CD14-positive monocyte (primary cell): ENCODE measurements at regions not wholly inside any gene's neighbourhood (a gene's known extent, or its start where the extent isn't known, plus 50 kb on each side); places are given as distances from the start of the nearest gene placed in this dataset.
A peak's percentile ranks its signal among the peaks of the same experiment; 100 is the strongest.
"Not testable (repeated sequence)": the region's sequence is repeated elsewhere in the genome, so short reads cannot be mapped to it uniquely, and the experiment has no call there.

Experiments used
- DNase-seq, 3 donors: peaks; one replicate each; pipeline ENCODE4 v3.0.0-alpha.2; 2011 to 2022
- H2AFZ ChIP-seq: 2 replicates; pipeline ENCODE4 v1.6.0; 2012; ENCODE audit warnings: mild to moderate bottlenecking, low read depth, low read length, inconsistent platforms; ENCODE audit not compliant: insufficient read depth, poor library complexity, severe bottlenecking
- H3K27ac ChIP-seq, 2 donors: 1 replicate in 1 of 2; 2 replicates in 1 of 2; pipeline ENCODE4 v1.5.1; 2012 to 2013; ENCODE audit warnings: low read length in 2 of 2, control low read depth in 1 of 2, inconsistent platforms in 1 of 2, low read depth in 1 of 2, mild to moderate bottlenecking in 1 of 2
- H3K27me3 ChIP-seq, 2 donors: one replicate each; pipeline versions ENCODE4 v1.6.0 to v1.6.1; 2011 to 2013; ENCODE audit warnings: low read length in 2 of 2; ENCODE audit not compliant: control insufficient read depth in 2 of 2, insufficient read depth in 2 of 2
- H3K36me3 ChIP-seq, 2 donors: replicated peaks in 1 of 2; 1 replicate in 1 of 2; 2 replicates in 1 of 2; pipeline versions ENCODE4 v1.5.1 to v1.6.1; 2012 to 2013; ENCODE audit warnings: low read length in 2 of 2, control low read depth in 1 of 2, inconsistent platforms in 1 of 2, mild to moderate bottlenecking in 1 of 2; ENCODE audit not compliant: insufficient read depth in 2 of 2, control insufficient read depth in 1 of 2
- H3K4me1 ChIP-seq, 2 donors: 1 replicate in 1 of 2; 2 replicates in 1 of 2; pipeline versions ENCODE4 v1.5.1 to v1.6.1; 2012 to 2013; ENCODE audit warnings: low read length in 2 of 2, control low read depth in 1 of 2, inconsistent platforms in 1 of 2, mild to moderate bottlenecking in 1 of 2, moderate library complexity in 1 of 2; ENCODE audit not compliant: insufficient read depth in 2 of 2, control insufficient read depth in 1 of 2
- H3K4me2 ChIP-seq: replicated peaks from 2 replicates; pipeline ENCODE3; 2012; ENCODE audit warnings: low read length, moderate library complexity, mild to moderate bottlenecking; ENCODE audit not compliant: poor library complexity, severe bottlenecking; ENCODE audit errors: extremely low read depth
- H3K4me3 ChIP-seq, 3 experiments: fragments of 200-600 bp in 1 of 3; sonication (generic) in 1 of 3; replicated peaks in 1 of 3; 1 replicate in 2 of 3; 2 replicates in 1 of 3; pipeline ENCODE4 v1.5.1; 2011 to 2013; ENCODE audit warnings: low read length in 3 of 3, mild to moderate bottlenecking in 3 of 3, control low read depth in 2 of 3, low read depth in 2 of 3, inconsistent platforms in 1 of 3, moderate library complexity in 1 of 3
- H3K79me2 ChIP-seq: 2 replicates; pipeline ENCODE4 v1.6.0; 2012; ENCODE audit warnings: mild to moderate bottlenecking, control low read depth, inconsistent platforms, low read length, moderate library complexity; ENCODE audit not compliant: insufficient read depth
- H3K9ac ChIP-seq: 2 replicates; pipeline ENCODE4 v1.6.0; 2017; ENCODE audit warnings: low read length, mild to moderate bottlenecking; ENCODE audit not compliant: insufficient read depth, poor library complexity, severe bottlenecking
- H3K9me3 ChIP-seq, 2 donors: replicated peaks in 1 of 2; 1 replicate in 1 of 2; 2 replicates in 1 of 2; pipeline versions ENCODE4 v1.5.1 to v1.6.1; 2012 to 2013; ENCODE audit warnings: low read length in 2 of 2, control low read depth in 1 of 2; ENCODE audit not compliant: control insufficient read depth in 1 of 2, insufficient read depth in 1 of 2
- H4K20me1 ChIP-seq: 2 replicates; pipeline ENCODE4 v1.6.0; 2012; ENCODE audit warnings: mild to moderate bottlenecking, low read length, control low read depth, moderate library complexity; ENCODE audit not compliant: insufficient read depth
- H3K27ac Mint-ChIP-seq, 7 donors: one replicate each; pipeline ENCODE4 v1.8.0; 2020; ENCODE audit warnings: mild to moderate bottlenecking in 7 of 7, mixed read lengths in 7 of 7, moderate library complexity in 6 of 7, inconsistent platforms in 2 of 7
- H3K27me3 Mint-ChIP-seq, 3 donors: one replicate each; pipeline ENCODE4 v1.8.0; 2021 to 2022; ENCODE audit warnings: low read depth in 3 of 3, mild to moderate bottlenecking in 3 of 3, mixed read lengths in 3 of 3, moderate library complexity in 3 of 3, inconsistent platforms in 1 of 3
- H3K36me3 Mint-ChIP-seq, 2 donors: one replicate each; pipeline ENCODE4 v1.8.0; 2020; ENCODE audit warnings: mixed read lengths in 2 of 2, inconsistent platforms in 1 of 2, mild to moderate bottlenecking in 1 of 2
- H3K4me1 Mint-ChIP-seq: one replicate; pipeline ENCODE4 v1.8.0; 2020; ENCODE audit warnings: mild to moderate bottlenecking, mixed read lengths
- H3K4me3 Mint-ChIP-seq, 2 donors: one replicate each; pipeline ENCODE4 v1.8.0; 2020; ENCODE audit warnings: mild to moderate bottlenecking in 2 of 2, mixed read lengths in 2 of 2, moderate library complexity in 1 of 2
- H3K9me3 Mint-ChIP-seq, 7 donors: one replicate each; pipeline ENCODE4 v1.8.0; 2020 to 2022; ENCODE audit warnings: mixed read lengths in 7 of 7, mild to moderate bottlenecking in 6 of 7, moderate library complexity in 6 of 7, inconsistent platforms in 2 of 7
- WGBS: methylation state at CpG from one replicate; pipeline ENCODE4 v1.1.5; 2013; ENCODE audit warnings: missing lambda C conversion rate; ENCODE audit not compliant: insufficient coverage; 5-methylcytosine and 5-hydroxymethylcytosine counted together
- intact Hi-C, 2 donors: fragments of 100-400 bp; cut with micrococcal nuclease; formaldehyde crosslinking; loops; one replicate each; pipeline versions ENCODE4 v1.15.0 to v1.15.1; 2023

GRCh38 chr12:8308611-8309010, 81.2 kb upstream of the FAM90A1 start:
- H3K9me3 ChIP-seq, H3K4me1 Mint-ChIP-seq, H3K36me3 Mint-ChIP-seq, H3K4me1 ChIP-seq, intact Hi-C loops, H4K20me1 ChIP-seq, H3K9me3 Mint-ChIP-seq, H3K4me2 ChIP-seq, H3K27ac Mint-ChIP-seq, H3K36me3 ChIP-seq, H3K4me3 ChIP-seq, H3K9ac ChIP-seq, H3K27me3 Mint-ChIP-seq, DNase-seq, H3K27ac ChIP-seq, H3K4me3 Mint-ChIP-seq, H2AFZ ChIP-seq, H3K79me2 ChIP-seq, H3K27me3 ChIP-seq: not testable (repeated sequence)
- no CpG with 5 or more reads among the region's 10 CpGs for WGBS

- H3K4me1 ChIP-seq, H3K9me3 Mint-ChIP-seq, H4K20me1 ChIP-seq, H3K36me3 ChIP-seq, DNase-seq, H3K9ac ChIP-seq, H3K27ac Mint-ChIP-seq, H3K27me3 Mint-ChIP-seq, H2AFZ ChIP-seq, H3K27me3 ChIP-seq, H3K36me3 Mint-ChIP-seq, H3K4me3 Mint-ChIP-seq, H3K4me2 ChIP-seq, H3K79me2 ChIP-seq, H3K4me3 ChIP-seq, H3K9me3 ChIP-seq, intact Hi-C loops, H3K27ac ChIP-seq: not testable (repeated sequence)
- peaks cover 14% of the 10 kb centered on the region for H3K4me1 Mint-ChIP-seq
- 100% methylated on average over 4 of the region's 4 CpGs for WGBS
Observed at GRCh38 chr12:8315997-8316396, 88.6 kb upstream of the FAM90A1 start.

GRCh38 chr12:8317675-8318074, 90.3 kb upstream of the FAM90A1 start:
- H3K27ac Mint-ChIP-seq, H3K27me3 Mint-ChIP-seq, H2AFZ ChIP-seq, H3K4me2 ChIP-seq, H3K36me3 ChIP-seq, intact Hi-C loops, H3K4me3 ChIP-seq, DNase-seq, H3K27me3 ChIP-seq, H3K9me3 Mint-ChIP-seq, H3K36me3 Mint-ChIP-seq, H3K4me1 ChIP-seq, H3K9ac ChIP-seq, H3K4me3 Mint-ChIP-seq, H4K20me1 ChIP-seq, H3K9me3 ChIP-seq, H3K79me2 ChIP-seq, H3K27ac ChIP-seq: not testable (repeated sequence)
- 100% methylated on average over 2 of the region's 5 CpGs for WGBS
- peaks cover 14% of the 10 kb centered on the region for H3K4me1 Mint-ChIP-seq

- H3K36me3 ChIP-seq, H3K36me3 Mint-ChIP-seq, H3K9ac ChIP-seq, H3K27ac ChIP-seq, H3K9me3 ChIP-seq, H3K27ac Mint-ChIP-seq, H3K4me3 Mint-ChIP-seq, H3K4me1 ChIP-seq, intact Hi-C loops, H3K9me3 Mint-ChIP-seq, H3K27me3 Mint-ChIP-seq, H2AFZ ChIP-seq, H3K4me2 ChIP-seq, H4K20me1 ChIP-seq, H3K27me3 ChIP-seq, H3K4me3 ChIP-seq, H3K79me2 ChIP-seq: not testable (repeated sequence)
- DNase-seq = peak in 2 of 3 donors; percentile 0 to 6
- H3K4me1 Mint-ChIP-seq = peaks cover 14% of the 10 kb centered on the region
- WGBS = 42% methylated on average over 8 of the region's 11 CpGs
Observed at GRCh38 chr12:8320251-8320730, 92.9 kb upstream of the FAM90A1 start.
